ENCODE measurements at regions not wholly inside any gene's neighbourhood (a gene's known extent, or its start where the extent isn't known, plus 50 kb on each side); places are given as distances from the start of the nearest gene placed in this dataset.
"Not testable (repeated sequence)": the region's sequence is repeated elsewhere in the genome, so short reads cannot be mapped to it uniquely, and the experiment has no call there.

DNA sequence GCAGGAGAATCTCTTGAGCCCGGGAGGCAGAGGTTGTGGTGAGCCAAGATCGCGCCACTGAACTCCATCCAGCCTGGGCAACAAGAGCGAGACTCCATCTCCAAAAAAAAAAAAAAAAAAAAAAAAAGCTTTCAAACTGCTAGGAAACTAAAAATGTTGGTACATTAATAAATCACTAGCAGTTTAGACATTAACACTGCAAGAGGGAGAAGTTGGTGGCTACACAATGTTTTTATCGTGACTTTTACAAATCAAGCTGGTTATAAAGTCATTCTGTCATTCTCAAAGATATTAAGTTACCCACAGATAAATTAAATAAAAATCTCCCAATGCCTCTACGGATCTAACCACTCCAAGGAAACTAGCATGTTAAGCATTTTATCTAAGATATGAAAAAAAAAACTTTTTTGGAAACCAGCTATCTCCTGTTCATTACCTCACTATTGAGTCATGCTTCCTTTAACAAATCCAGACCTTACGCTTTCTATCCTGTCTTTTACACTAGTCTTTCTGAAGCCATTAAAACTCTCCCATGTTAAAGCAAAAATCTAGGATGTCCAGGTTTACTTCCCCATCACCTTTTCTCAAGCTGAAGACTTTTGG is 85.9 kb upstream of the SMURF2 start:
- Mint-ChIP-seq H3K9me3 (no peaks in the 10 kb centered on the region), H3K4me3 (no peak overlapping the region), H3K4me1 (no peaks in the 10 kb centered on the region), H3K27ac (ENCODE audit: low read depth) (no peak overlapping the region), H3K27me3 (no peaks in the 10 kb centered on the region), H3K36me3 (ENCODE audit: insufficient read depth) (peaks cover 23% of the 10 kb centered on the region)
- DNase-seq (ENCODE audit: low spot score in 2 of 2) (no peak), ATAC-seq (replicated peaks; ENCODE audit: extremely low read depth, poor library complexity, severe bottlenecking) (no peak)

DNA sequence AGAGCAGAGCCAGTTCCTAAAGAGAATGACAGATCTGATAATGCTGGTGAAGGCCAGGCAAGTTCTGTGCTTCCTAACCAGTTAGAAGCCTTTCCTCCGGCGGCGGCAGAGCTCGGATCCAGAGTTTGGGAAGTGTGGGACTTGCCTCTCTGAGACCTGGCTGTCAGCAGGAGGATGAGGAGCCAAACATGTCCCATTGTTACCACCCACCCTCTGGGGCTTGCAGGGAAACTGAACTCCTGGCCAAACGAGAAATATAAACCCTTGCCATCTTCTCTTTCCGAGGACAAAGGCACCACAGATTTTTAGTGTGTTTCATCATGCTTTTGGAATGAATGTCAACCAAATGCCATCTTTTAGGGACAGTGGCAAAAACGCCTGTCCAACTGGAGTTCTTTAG is 80.2 kb upstream of the SMURF2 start:
- H3K36me3 Mint-ChIP-seq (ENCODE audit: insufficient read depth) = no peaks in the 10 kb centered on the region
- no peak overlapping the region for H3K4me3 Mint-ChIP-seq
- no peaks in the 10 kb centered on the region for H3K9me3 Mint-ChIP-seq
- peaks cover under 1% of the 10 kb centered on the region for H3K4me1 Mint-ChIP-seq
- H3K27me3 Mint-ChIP-seq = no peaks in the 10 kb centered on the region
- H3K27ac Mint-ChIP-seq (ENCODE audit: low read depth) = no peak overlapping the region
- ATAC-seq (replicated peaks; ENCODE audit: extremely low read depth, poor library complexity, severe bottlenecking) = no peak
- no peak for DNase-seq (ENCODE audit: low spot score in 2 of 2)

DNA sequence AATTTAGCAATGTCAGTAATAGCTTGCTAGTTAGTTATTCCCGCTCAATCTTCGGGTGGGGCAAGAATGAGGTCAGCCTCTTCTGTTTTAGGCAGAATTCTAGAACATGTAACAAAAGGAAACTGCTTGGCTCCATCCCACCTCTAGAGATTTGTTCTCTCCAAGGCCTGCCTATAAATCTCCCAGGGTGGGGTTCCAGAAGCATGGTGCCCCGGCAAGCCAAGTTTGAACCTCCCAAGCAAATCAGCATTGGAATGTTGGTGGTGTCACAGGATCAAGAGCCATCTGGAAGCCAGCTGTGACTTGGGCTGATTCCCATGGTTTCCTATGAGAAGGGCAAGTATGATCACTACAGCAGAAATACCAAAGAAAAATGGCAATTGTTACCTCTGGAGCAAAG is 79.8 kb upstream of the SMURF2 start:
- not testable (repeated sequence) for ATAC-seq (replicated peaks; ENCODE audit: extremely low read depth, poor library complexity, severe bottlenecking); DNase-seq (ENCODE audit: low spot score in 2 of 2); H3K9me3 Mint-ChIP-seq; H3K36me3 Mint-ChIP-seq (ENCODE audit: insufficient read depth); H3K4me3 Mint-ChIP-seq; H3K27ac Mint-ChIP-seq (ENCODE audit: low read depth); H3K4me1 Mint-ChIP-seq; H3K27me3 Mint-ChIP-seq

DNA sequence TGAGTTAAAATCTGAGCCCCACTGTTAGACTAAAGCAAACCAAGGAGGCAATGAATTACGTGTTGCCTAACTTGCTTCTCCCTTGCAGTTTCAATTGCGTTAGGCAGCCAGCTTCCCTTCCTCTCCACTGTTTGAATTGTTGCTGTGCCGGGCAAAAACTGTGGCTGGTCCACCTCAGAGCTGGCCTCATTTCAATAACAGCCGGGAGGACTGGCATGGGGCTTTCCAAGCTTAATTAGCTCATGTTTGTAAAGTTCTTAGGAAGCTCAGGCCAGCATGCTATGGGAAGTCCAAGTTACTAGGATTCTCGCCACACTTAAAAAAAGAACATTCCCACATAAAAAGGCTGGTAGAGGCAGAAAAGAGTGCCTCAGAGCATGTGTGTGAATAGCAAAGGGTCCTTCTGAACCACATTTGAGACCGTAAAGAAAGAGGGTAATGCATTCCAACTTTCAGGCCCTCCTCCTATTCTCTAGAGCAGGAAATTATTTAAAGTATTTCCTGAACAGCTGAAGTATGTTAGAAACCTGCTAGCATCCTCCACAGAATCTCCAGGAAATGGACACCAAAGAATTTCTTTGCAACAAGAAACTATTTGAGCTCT is 79.0 kb upstream of the SMURF2 start:
- no peak for DNase-seq (ENCODE audit: low spot score in 2 of 2)
- Mint-ChIP-seq H3K27me3 (no peaks in the 10 kb centered on the region), H3K36me3 (ENCODE audit: insufficient read depth) (no peaks in the 10 kb centered on the region), H3K9me3 (no peaks in the 10 kb centered on the region), H3K4me3 (no peak overlapping the region), H3K27ac (ENCODE audit: low read depth) (no peak overlapping the region), H3K4me1 (peaks cover 11% of the 10 kb centered on the region)
- no peak for ATAC-seq (replicated peaks; ENCODE audit: extremely low read depth, poor library complexity, severe bottlenecking)

DNA sequence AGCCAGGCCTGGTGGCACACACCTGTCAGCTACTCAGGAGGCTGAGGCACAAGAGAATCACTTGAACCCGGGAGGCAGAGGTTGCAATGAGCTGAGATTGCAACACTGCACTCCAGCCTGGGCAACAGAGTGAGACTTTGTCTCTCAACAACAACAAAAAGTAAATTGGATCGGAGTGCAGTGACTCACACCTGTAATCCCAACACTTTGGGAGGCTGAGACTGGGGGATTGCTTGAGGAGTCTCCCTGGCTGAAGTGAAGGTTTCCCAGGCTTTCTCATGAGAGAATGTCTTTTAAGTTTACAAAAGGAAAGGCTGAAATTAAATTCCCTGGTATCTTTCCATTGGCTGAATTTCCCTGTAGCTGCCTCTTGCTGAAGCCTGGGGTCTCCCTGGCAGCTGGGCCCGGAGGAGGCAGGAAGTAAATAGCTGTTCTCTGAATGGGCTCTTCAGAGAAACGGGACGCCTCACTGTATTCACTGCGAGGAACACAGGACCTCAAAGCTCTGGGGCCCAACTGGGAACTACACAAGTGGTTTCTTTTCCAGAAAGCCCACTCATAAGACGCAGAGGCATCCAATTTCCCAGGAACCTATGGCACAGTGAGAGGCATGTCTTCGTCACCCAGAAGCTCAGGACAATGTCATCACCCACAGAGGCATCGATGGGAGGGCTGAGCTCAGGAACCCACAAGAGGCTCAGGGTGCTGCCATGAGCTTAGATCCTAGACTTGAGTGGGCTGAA is 77.4 kb upstream of the SMURF2 start:
- DNase-seq (ENCODE audit: low spot score in 2 of 2) (no peak), ATAC-seq (replicated peaks; ENCODE audit: extremely low read depth, poor library complexity, severe bottlenecking) (no peak)
- H3K27ac Mint-ChIP-seq (ENCODE audit: low read depth) = no peak overlapping the region
- H3K4me1 Mint-ChIP-seq = peaks cover 14% of the 10 kb centered on the region
- no peak overlapping the region for H3K4me3 Mint-ChIP-seq
- no peaks in the 10 kb centered on the region for H3K36me3 Mint-ChIP-seq (ENCODE audit: insufficient read depth)
- no peaks in the 10 kb centered on the region for H3K9me3 Mint-ChIP-seq
- no peaks in the 10 kb centered on the region for H3K27me3 Mint-ChIP-seq

DNA sequence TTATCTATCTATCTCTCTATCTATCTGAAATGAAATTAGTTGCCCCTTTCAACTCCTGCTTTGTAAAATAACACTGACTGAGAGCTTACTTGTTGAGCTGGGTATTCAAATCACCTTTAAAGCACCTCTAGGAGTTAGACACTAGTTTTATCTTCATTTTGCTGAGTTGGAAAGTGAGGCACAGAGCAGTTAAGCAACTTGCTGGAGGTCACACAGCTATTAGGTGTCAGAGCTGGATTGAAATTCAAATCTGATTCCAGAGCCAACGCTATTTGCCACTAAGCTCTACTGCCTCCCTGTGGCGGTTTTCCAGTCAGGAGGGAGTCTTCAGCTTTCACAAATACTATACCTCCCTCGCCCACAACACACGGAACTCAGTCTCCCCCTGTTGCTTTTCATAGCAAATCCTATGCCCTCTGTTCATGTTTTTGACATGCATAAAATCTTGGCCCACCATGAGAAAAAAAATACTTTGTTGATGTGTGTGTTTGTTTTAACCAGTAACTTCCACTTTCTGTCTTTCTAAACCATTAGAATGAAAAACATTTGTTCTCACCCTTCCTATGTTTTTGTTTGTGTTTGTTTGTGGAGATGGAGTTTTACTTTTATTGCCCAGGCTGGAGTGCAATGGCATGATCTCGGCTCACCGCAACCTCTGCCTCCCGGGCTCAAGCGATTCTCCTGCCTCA is 74.8 kb upstream of the SMURF2 start:
- ATAC-seq (replicated peaks; ENCODE audit: extremely low read depth, poor library complexity, severe bottlenecking) (peak; percentile 71), DNase-seq (ENCODE audit: low spot score in 2 of 2) (peak; percentile 25 to 39)
- no peaks in the 10 kb centered on the region for H3K36me3 Mint-ChIP-seq (ENCODE audit: insufficient read depth)
- H3K4me3 Mint-ChIP-seq = no peak overlapping the region
- H3K9me3 Mint-ChIP-seq = no peaks in the 10 kb centered on the region
- H3K27me3 Mint-ChIP-seq = no peaks in the 10 kb centered on the region
- peaks cover 14% of the 10 kb centered on the region for H3K4me1 Mint-ChIP-seq
- no peak overlapping the region for H3K27ac Mint-ChIP-seq (ENCODE audit: low read depth)

DNA sequence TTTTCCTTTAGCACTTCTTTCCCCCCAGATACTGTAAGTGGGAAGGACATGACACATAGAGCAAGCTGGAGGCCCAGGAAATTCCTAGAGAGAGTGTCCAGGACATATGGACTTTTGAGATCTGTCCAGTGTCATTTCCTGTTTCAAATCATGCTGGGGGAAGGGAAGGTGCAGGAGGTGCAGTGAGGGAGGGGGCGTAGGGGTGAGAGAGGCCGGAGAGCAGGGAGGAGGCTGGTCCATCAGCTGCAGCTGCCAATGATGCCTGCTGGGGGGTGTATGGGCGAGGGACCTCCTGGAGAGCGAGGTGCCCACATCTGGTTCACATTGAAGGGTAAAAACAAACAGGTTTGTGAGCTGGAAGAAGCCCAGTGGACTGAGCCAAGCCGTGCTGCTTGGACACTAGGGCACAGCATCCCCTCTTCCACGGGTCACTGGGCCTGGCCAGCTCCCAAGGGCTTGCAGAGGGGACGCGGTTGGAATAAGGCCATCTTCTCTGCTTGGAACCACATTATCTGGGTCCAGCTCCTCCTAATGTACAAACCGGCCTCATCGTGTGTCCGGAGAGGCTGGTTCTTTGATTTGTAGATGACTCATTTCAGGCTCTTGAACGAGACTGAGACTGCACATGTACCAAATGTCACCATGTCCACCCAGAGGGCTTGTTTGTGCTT is 70.4 kb upstream of the SMURF2 start:
- Mint-ChIP-seq H3K4me1 (peaks cover 14% of the 10 kb centered on the region), H3K27ac (ENCODE audit: low read depth) (no peak overlapping the region), H3K4me3 (no peak overlapping the region), H3K36me3 (ENCODE audit: insufficient read depth) (no peaks in the 10 kb centered on the region), H3K9me3 (no peaks in the 10 kb centered on the region), H3K27me3 (no peaks in the 10 kb centered on the region)
- ATAC-seq (replicated peaks; ENCODE audit: extremely low read depth, poor library complexity, severe bottlenecking) = no peak
- DNase-seq (ENCODE audit: low spot score in 2 of 2) = no peak

DNA sequence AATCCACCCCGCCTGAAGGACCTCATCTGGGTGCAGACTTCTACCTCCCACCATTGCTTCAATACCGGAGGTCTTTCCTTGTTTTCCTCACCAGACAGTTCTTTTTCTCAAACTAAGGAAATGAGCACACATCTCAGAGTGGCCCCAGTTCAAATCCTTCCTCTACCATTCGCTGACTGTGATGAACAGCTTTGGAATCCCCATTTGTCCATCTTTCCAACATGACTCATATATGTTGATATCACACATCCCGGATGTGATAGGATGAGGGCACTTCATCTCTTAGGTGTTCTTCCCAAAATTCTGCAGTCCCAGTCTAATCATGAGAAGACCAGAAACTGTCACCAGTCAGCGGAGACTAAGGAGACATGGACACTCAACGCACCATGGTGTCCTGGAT is 67.9 kb upstream of the SMURF2 start:
- H3K9me3 Mint-ChIP-seq = not testable (repeated sequence)

DNA sequence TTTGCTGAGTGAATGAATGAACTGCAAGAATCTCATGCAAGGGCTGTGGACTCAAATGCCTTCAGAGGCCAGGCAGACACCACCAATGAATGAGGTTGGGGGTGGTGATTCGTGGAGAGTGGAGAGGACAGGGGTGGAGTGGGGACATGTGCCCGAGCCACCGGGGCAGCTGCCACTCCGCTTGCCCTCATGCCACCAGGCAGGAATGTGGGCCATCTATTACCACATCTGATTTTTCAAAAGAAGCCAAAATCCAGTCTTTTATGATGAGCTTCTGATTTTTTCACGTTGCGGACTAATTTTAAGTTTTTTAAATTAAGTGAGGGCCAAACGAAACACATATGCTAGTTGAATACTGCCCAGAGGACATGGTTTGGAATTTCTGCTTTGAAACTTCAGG is 67.1 kb upstream of the SMURF2 start:
- Mint-ChIP-seq H3K9me3 (no peaks in the 10 kb centered on the region), H3K27ac (ENCODE audit: low read depth) (no peak overlapping the region), H3K4me3 (no peak overlapping the region), H3K27me3 (no peaks in the 10 kb centered on the region), H3K4me1 (no peaks in the 10 kb centered on the region), H3K36me3 (ENCODE audit: insufficient read depth) (no peaks in the 10 kb centered on the region)
- ATAC-seq (replicated peaks; ENCODE audit: extremely low read depth, poor library complexity, severe bottlenecking) = no peak
- DNase-seq (ENCODE audit: low spot score in 2 of 2) = no peak

More for the DNA sequence above, 67.9 kb upstream of the SMURF2 start:
- DNase-seq (ENCODE audit: low spot score in 2 of 2); H3K27ac Mint-ChIP-seq (ENCODE audit: low read depth); ATAC-seq (replicated peaks; ENCODE audit: extremely low read depth, poor library complexity, severe bottlenecking); H3K4me3 Mint-ChIP-seq; H3K36me3 Mint-ChIP-seq (ENCODE audit: insufficient read depth); H3K4me1 Mint-ChIP-seq; H3K27me3 Mint-ChIP-seq: not testable (repeated sequence)

DNA sequence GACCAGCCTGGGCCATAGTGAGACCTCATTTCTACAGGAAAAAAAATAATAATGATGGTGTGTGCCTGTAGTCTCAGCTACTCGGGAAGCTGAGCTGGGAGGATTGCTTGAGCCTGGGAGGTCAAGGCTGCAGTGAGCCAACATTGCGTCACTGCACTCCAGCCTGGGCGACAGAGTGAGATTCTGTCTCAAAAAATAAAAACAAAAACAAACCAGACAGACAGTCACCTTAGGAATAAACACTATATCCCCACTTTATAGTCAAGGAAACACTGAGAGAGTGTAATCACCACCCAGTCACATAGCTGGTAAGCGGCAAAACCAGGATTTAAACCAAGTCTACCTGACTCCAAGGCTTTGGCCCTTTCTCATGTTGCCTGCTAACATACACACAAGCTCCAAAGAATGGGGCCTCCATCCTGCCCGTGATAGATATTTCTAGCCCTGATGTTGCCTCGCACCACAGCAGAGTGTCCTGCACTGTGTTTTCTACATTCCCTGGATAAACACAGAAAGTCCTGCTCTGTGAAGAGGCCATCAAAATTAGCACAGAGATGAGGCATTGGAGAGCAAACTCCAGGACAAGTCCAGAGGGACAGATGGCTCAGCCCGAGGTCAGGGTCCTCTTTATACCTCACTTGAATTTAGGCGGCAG is 66.1 kb upstream of the SMURF2 start:
- Mint-ChIP-seq H3K9me3 (no peaks in the 10 kb centered on the region), H3K4me3 (no peak overlapping the region), H3K4me1 (no peaks in the 10 kb centered on the region), H3K27ac (ENCODE audit: low read depth) (no peak overlapping the region), H3K36me3 (ENCODE audit: insufficient read depth) (no peaks in the 10 kb centered on the region), H3K27me3 (no peaks in the 10 kb centered on the region)
- DNase-seq (ENCODE audit: low spot score in 2 of 2) = no peak
- no peak for ATAC-seq (replicated peaks; ENCODE audit: extremely low read depth, poor library complexity, severe bottlenecking)

DNA sequence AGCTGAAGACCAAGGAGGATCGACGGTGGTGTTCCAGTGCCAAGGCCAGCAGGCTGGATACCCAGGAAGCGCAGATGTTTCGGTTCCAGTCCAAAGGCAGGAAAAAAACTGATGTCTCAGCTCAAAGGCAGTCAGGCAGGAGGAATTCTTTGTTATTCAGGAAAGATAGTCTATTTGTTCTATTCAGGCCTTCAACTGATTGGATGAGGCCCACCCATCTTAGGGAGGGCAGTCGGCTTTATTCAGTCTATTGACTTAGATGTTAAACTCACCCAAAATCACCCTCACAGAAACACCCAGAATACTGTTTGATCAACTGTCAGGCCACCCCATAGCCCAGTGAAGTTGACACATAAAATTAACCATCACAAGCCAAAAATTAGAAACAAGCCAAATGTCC is 63.9 kb upstream of the SMURF2 start:
- H3K36me3 Mint-ChIP-seq (ENCODE audit: insufficient read depth); H3K9me3 Mint-ChIP-seq; H3K27ac Mint-ChIP-seq (ENCODE audit: low read depth): not testable (repeated sequence)

DNA sequence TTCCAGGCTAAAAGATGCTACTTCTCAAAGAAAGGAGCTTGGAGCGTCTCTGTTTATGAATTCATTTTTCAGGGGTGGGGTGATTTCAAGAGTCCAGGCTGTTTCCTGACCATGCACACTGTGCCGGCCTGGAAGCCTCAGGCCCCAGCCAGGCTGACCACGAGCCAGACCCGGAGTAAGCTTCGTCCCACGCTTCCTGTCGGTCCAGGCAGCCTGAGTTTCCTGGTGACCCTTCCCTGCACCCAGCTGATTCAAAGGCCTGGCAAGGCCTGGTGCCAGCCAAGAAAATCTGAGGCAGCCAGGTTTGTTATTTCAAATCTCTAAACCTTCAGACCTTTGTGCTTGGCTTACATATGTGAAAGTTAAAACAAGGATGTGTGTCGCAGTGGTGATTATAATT is 62.1 kb upstream of the SMURF2 start:
- DNase-seq (ENCODE audit: low spot score in 2 of 2) = not testable (repeated sequence)

More for the DNA sequence above, 63.9 kb upstream of the SMURF2 start:
- H3K4me1 Mint-ChIP-seq; DNase-seq (ENCODE audit: low spot score in 2 of 2); H3K4me3 Mint-ChIP-seq; H3K27me3 Mint-ChIP-seq; ATAC-seq (replicated peaks; ENCODE audit: extremely low read depth, poor library complexity, severe bottlenecking): not testable (repeated sequence)

More for the DNA sequence above, 62.1 kb upstream of the SMURF2 start:
- not testable (repeated sequence) for H3K27ac Mint-ChIP-seq (ENCODE audit: low read depth); H3K4me1 Mint-ChIP-seq; H3K36me3 Mint-ChIP-seq (ENCODE audit: insufficient read depth); H3K9me3 Mint-ChIP-seq; H3K27me3 Mint-ChIP-seq; ATAC-seq (replicated peaks; ENCODE audit: extremely low read depth, poor library complexity, severe bottlenecking); H3K4me3 Mint-ChIP-seq
